GM23248 (cell line): ENCODE measurements at regions not wholly inside any gene's neighbourhood (a gene's known extent, or its start where the extent isn't known, plus 50 kb on each side); places are given as distances from the start of the nearest gene placed in this dataset.

ENCODE experiments used
- EZH2 ChIP-seq: fragments of 200-600 bp; sonication (generic); IDR thresholded peaks from 2 replicates; pipeline ENCODE4 v1.6.1; 2018; ENCODE audit warnings: antibody characterized with exemption, mild to moderate bottlenecking; ENCODE audit not compliant: insufficient read depth, poor library complexity, severe bottlenecking
- EZH2phosphoT487 ChIP-seq: fragments of 200-600 bp; sonication (generic); IDR thresholded peaks from 2 replicates; pipeline ENCODE4 v1.6.1; 2018; ENCODE audit warnings: antibody characterized with exemption, moderate library complexity, mild to moderate bottlenecking, low read depth; ENCODE audit not compliant: insufficient read depth

DNA sequence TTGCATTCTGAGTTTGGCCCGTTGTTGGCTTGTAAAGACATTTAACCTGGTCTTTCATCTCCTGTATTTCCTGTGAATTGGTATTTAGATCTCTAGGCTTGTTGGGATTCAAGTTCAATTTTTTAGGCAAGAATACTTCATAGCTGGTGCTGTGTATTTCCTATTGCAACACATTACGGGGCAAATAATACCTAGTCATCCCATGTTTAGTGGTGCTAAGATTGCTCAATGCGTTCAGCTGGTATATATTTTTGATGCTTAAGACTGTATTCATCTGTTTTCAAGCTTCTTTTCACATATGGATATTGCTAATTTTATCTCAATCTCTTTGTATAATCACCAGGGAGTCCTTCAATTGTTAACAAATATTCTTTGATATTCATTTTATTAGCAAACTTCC is 87.5 kb upstream of the ZBTB18 start:
- no peak for TF ChIP-seq EZH2
- TF ChIP-seq EZH2phosphoT487: no peak
